ENCODE measurements at regions not wholly inside any gene's neighbourhood (a gene's known extent, or its start where the extent isn't known, plus 50 kb on each side); places are given as distances from the start of the nearest gene placed in this dataset.

- H3K9me3 ChIP-seq = no peaks in the 10 kb centered on the region
- no peak for ATAC-seq
- no peaks in the 10 kb centered on the region for H3K4me1 ChIP-seq
- no peaks in the 10 kb centered on the region for H3K36me3 ChIP-seq
- H3K27me3 ChIP-seq (ENCODE audit: low read depth) = no peaks in the 10 kb centered on the region
- TF ChIP-seq CTCF (IDR thresholded peaks at IDR 0.05) = no peak
- H3K4me3 ChIP-seq = no peak overlapping the region
- intact Hi-C loops (cut with DNase I) = no loop called here
- no peak for DNase-seq
- H3K27ac ChIP-seq = no peak overlapping the region
Measured at GRCh38 chr6:100986921-100987320, 105.8 kb upstream of the ASCC3 start.

GRCh38 chr6:100987556-100987955 lies 106.4 kb upstream of the ASCC3 start:
- intact Hi-C loops (cut with DNase I) = no loop called here
- Histone ChIP-seq H3K36me3 (no peaks in the 10 kb centered on the region), H3K9me3 (no peaks in the 10 kb centered on the region), H3K27ac (no peak overlapping the region), H3K27me3 (ENCODE audit: low read depth) (no peaks in the 10 kb centered on the region), H3K4me3 (no peak overlapping the region), H3K4me1 (no peaks in the 10 kb centered on the region)
- ATAC-seq = no peak
- no peak for TF ChIP-seq CTCF (IDR thresholded peaks at IDR 0.05)
- no peak for DNase-seq

GRCh38 chr6:100988391-100988984 lies 107.4 kb upstream of the ASCC3 start:
- no peak overlapping the region for H3K27ac ChIP-seq

GRCh38 chr6:100990070-100990469 lies 108.9 kb upstream of the ASCC3 start:
- intact Hi-C loops (cut with DNase I) = no loop called here
- Histone ChIP-seq H3K4me3 (no peak overlapping the region), H3K27me3 (ENCODE audit: low read depth) (no peaks in the 10 kb centered on the region), H3K4me1 (no peaks in the 10 kb centered on the region), H3K9me3 (no peaks in the 10 kb centered on the region), H3K36me3 (no peaks in the 10 kb centered on the region), H3K27ac (no peak overlapping the region)
- no peak for TF ChIP-seq CTCF (IDR thresholded peaks at IDR 0.05)
- ATAC-seq (no peak), DNase-seq (no peak)

More at GRCh38 chr6:100988391-100988984, 107.4 kb upstream of the ASCC3 start:
- no peak for TF ChIP-seq CTCF (IDR thresholded peaks at IDR 0.05)
- ATAC-seq (no peak), DNase-seq (no peak)
- H3K9me3 ChIP-seq = no peaks in the 10 kb centered on the region
- no peaks in the 10 kb centered on the region for H3K4me1 ChIP-seq
- H3K4me3 ChIP-seq = no peak overlapping the region
- H3K36me3 ChIP-seq = no peaks in the 10 kb centered on the region
- H3K27me3 ChIP-seq (ENCODE audit: low read depth) = no peaks in the 10 kb centered on the region
- intact Hi-C loops (cut with DNase I) = no loop called here

GRCh38 chr6:100996409-100996808 lies 115.3 kb upstream of the ASCC3 start:
- no peak for TF ChIP-seq CTCF (IDR thresholded peaks at IDR 0.05)
- no peaks in the 10 kb centered on the region for H3K27me3 ChIP-seq (ENCODE audit: low read depth)
- intact Hi-C loops (cut with DNase I) = no loop called here
- H3K4me3 ChIP-seq = no peak overlapping the region
- H3K36me3 ChIP-seq = no peaks in the 10 kb centered on the region
- no peak overlapping the region for H3K27ac ChIP-seq
- no peaks in the 10 kb centered on the region for H3K4me1 ChIP-seq
- H3K9me3 ChIP-seq = no peaks in the 10 kb centered on the region
- ATAC-seq (peak in 1 of 2 donors; percentile 38), DNase-seq (no peak)

All from lower lobe of right lung (tissue), 2 donors.